Suprapubic skin (tissue), 4 donors: ENCODE measurements at regions not wholly inside any gene's neighbourhood (a gene's known extent, or its start where the extent isn't known, plus 50 kb on each side); places are given as distances from the start of the nearest gene placed in this dataset.

Source experiments
- DNase-seq, 2 donors: peaks; one replicate each; pipeline ENCODE4 v3.0.0-alpha.2; 2019; ENCODE audit warnings: low spot score in 2 of 2
- H3K27ac ChIP-seq: fragments of 200-600 bp; sonication (generic); one replicate; pipeline ENCODE4 v1.5.1; 2019
- H3K27me3 ChIP-seq: fragments of 200-600 bp; sonication (generic); one replicate; pipeline ENCODE4 v1.5.1; 2019
- H3K36me3 ChIP-seq: fragments of 200-600 bp; sonication (generic); one replicate; pipeline ENCODE4 v1.5.1; 2019
- H3K4me1 ChIP-seq: fragments of 200-600 bp; sonication (generic); one replicate; pipeline ENCODE4 v1.5.1; 2019
- H3K4me3 ChIP-seq: fragments of 200-600 bp; sonication (generic); one replicate; pipeline ENCODE4 v1.5.1; 2019; ENCODE audit warnings: mild to moderate bottlenecking
- H3K9me3 ChIP-seq: fragments of 200-600 bp; sonication (generic); one replicate; pipeline ENCODE4 v1.5.1; 2019
- EP300 ChIP-seq: sonication (generic); formaldehyde crosslinking; IDR thresholded peaks from one replicate; pipeline ENCODE4 v1.6.1; 2017; ENCODE audit warnings: antibody characterized with exemption
- POLR2A ChIP-seq, 2 donors: fragments of 450-650 bp; IDR thresholded peaks; one replicate each; pipeline ENCODE4 v1.6.1; 2017; ENCODE audit warnings: antibody characterized with exemption in 2 of 2, mild to moderate bottlenecking in 2 of 2, moderate library complexity in 2 of 2
- POLR2AphosphoS5 ChIP-seq, 3 donors: sonication (generic); formaldehyde crosslinking; IDR thresholded peaks; one replicate each; pipeline ENCODE4 v1.6.1; 2017; ENCODE audit warnings: antibody characterized with exemption in 3 of 3
- WGBS: methylation state at CpG from one replicate; pipeline ENCODE4 v1.1.5; 2018; 5-methylcytosine and 5-hydroxymethylcytosine counted together
- TF ChIP-seq, protein P1 (sequence below), 2 donors: fragments of 200-600 bp in 1 of 2; fragments of 450-650 bp in 1 of 2; sonication (generic) in 1 of 2; IDR thresholded peaks; one replicate each; pipeline ENCODE4 v1.5.1; 2016 to 2019; ENCODE audit warnings: antibody characterized with exemption in 2 of 2, mild to moderate bottlenecking in 1 of 2, moderate library complexity in 1 of 2

DNA sequence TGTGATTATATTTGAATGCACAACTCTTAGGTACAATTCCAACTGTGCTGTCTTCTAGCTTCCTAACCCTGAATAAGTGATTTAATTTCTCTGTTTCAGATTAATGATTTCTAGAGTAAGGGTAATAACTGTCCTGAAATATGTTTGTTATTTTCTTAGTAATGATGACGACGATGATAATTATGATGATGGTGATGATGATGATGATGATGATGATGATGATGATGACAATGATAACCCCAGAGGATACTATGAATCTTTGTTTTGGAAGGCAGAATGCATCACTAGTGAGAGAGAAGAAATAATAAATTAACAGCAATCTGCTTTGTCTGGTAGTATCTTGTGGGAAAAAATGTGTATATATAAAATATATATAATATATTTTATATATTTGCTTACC is 317.1 kb upstream of the CDH8 start:
- 85% methylated on average over 2 of the region's 2 CpGs for WGBS
- DNase-seq, result no peak
- no peaks in the 10 kb centered on the region for H3K9me3 ChIP-seq
- no peaks in the 10 kb centered on the region for H3K27me3 ChIP-seq
- H3K4me3 ChIP-seq, result no peak overlapping the region
- H3K4me1 ChIP-seq, result no peaks in the 10 kb centered on the region
- H3K36me3 ChIP-seq, result no peaks in the 10 kb centered on the region
- no peak for TF ChIP-seq POLR2A (IDR thresholded peaks at IDR 0.05)
- no peak for TF ChIP-seq POLR2AphosphoS5 (IDR thresholded peaks at IDR 0.05)
- no peak for TF ChIP-seq EP300
- TF ChIP-seq, protein P1, sequence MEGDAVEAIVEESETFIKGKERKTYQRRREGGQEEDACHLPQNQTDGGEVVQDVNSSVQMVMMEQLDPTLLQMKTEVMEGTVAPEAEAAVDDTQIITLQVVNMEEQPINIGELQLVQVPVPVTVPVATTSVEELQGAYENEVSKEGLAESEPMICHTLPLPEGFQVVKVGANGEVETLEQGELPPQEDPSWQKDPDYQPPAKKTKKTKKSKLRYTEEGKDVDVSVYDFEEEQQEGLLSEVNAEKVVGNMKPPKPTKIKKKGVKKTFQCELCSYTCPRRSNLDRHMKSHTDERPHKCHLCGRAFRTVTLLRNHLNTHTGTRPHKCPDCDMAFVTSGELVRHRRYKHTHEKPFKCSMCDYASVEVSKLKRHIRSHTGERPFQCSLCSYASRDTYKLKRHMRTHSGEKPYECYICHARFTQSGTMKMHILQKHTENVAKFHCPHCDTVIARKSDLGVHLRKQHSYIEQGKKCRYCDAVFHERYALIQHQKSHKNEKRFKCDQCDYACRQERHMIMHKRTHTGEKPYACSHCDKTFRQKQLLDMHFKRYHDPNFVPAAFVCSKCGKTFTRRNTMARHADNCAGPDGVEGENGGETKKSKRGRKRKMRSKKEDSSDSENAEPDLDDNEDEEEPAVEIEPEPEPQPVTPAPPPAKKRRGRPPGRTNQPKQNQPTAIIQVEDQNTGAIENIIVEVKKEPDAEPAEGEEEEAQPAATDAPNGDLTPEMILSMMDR (IDR thresholded peaks at IDR 0.05), result no peak
- no peak overlapping the region for H3K27ac ChIP-seq

DNA sequence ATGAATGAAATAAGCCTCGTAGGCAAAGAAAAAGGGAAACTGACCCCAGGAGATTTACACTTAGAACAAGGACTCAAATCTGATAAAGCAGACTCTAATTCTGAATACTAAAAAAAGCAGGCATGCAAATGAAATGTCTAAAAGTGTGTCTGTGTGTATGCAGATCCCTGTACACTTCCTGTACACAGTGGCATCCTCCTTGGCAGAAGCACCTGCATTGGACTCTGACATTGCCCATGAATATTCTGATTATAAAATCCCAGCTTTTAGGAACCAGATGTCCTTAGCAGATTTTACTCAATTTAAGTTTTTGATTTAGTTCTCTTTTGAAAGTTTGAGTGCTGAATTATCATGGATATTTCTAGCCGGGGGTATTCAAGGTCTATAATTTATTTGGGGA is 306.0 kb upstream of the CDH8 start:
- no peaks in the 10 kb centered on the region for H3K9me3 ChIP-seq
- no peak for DNase-seq
- H3K36me3 ChIP-seq, result no peaks in the 10 kb centered on the region
- H3K27ac ChIP-seq, result no peak overlapping the region
- no peak overlapping the region for H3K4me3 ChIP-seq
- WGBS, result 62% methylated on average over 2 of the region's 2 CpGs
- no peak for TF ChIP-seq POLR2A (IDR thresholded peaks at IDR 0.05)
- TF ChIP-seq, protein P1 (IDR thresholded peaks at IDR 0.05), result no peak
- TF ChIP-seq POLR2AphosphoS5 (IDR thresholded peaks at IDR 0.05), result no peak
- TF ChIP-seq EP300, result no peak
- H3K4me1 ChIP-seq, result no peaks in the 10 kb centered on the region
- no peaks in the 10 kb centered on the region for H3K27me3 ChIP-seq

DNA sequence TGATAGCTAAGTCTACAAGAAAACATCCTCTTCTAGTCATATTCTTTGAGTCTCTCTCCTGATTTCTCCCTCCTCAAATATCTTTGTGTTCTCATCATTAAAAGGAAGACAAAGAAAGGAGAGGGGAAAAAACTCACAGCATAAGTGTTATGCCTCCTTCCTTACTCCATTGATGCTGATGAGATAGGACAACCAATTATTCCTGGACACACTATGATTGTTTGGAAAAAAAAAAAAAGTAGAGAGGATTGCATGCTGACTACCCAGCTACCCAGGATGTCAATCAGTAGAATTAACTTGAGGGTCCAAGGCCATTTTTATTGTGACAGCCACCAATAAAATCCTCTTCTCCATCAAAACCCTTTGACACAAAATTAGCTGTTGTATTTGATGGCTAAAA is 299.1 kb upstream of the CDH8 start:
- H3K27ac ChIP-seq, result no peak overlapping the region
- no peaks in the 10 kb centered on the region for H3K9me3 ChIP-seq
- H3K4me3 ChIP-seq, result no peak overlapping the region
- H3K27me3 ChIP-seq, result no peaks in the 10 kb centered on the region
- DNase-seq, result no peak
- H3K4me1 ChIP-seq, result no peaks in the 10 kb centered on the region
- TF ChIP-seq, protein P1 (IDR thresholded peaks at IDR 0.05), result no peak
- TF ChIP-seq POLR2AphosphoS5 (IDR thresholded peaks at IDR 0.05) (no peak), POLR2A (IDR thresholded peaks at IDR 0.05) (no peak), EP300 (no peak)
- no peaks in the 10 kb centered on the region for H3K36me3 ChIP-seq

DNA sequence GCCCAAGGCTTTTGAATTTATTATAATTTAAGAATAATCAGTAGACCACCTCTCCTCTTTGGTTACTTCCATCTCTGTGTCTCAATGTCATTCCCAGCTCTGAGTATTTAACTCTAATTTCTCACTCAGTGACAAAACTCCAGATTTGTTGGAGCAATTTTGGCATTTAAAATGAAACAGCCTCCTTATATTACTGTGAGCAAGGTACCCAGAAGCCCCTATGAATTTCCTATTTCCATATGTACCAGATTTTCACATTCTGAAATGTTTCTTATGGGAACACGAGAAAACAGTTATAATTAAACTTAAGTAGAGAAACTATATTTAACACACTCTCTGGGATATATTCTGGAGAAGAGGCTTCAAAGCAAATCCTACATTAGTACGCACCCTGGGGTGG is 285.4 kb upstream of the CDH8 start:
- TF ChIP-seq, protein P1 (IDR thresholded peaks at IDR 0.05), result no peak
- TF ChIP-seq POLR2A (IDR thresholded peaks at IDR 0.05), result no peak
- TF ChIP-seq EP300, result no peak
- no peak for TF ChIP-seq POLR2AphosphoS5 (IDR thresholded peaks at IDR 0.05)
- Histone ChIP-seq H3K27me3 (no peaks in the 10 kb centered on the region), H3K4me3 (no peak overlapping the region), H3K4me1 (no peaks in the 10 kb centered on the region), H3K36me3 (no peaks in the 10 kb centered on the region), H3K9me3 (no peaks in the 10 kb centered on the region), H3K27ac (no peak overlapping the region)
- DNase-seq, result no peak
- WGBS, result 59% methylated on average over 2 of the region's 2 CpGs

DNA sequence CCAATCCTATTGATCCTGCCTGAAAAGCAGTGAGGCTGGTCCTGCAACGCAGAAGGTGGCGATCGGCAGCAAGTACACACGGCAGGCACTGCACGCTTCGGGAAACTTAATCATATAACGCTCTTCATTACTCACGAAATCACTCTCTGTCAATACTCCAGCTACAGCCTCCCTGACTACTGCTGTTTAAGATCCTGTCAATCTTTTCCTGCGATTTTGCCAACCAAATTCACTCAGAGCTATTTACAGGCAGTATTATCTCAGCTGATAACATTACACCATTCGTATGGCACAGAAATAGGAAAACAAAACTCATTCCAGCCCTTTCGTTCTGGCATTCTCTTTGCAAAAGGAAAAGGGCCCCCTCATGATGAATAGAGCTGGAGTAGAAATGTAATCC is 262.4 kb upstream of the CDH8 start:
- TF ChIP-seq EP300 (no peak), POLR2A (IDR thresholded peaks at IDR 0.05) (no peak), POLR2AphosphoS5 (IDR thresholded peaks at IDR 0.05) (no peak)
- TF ChIP-seq, protein P1 (IDR thresholded peaks at IDR 0.05), result no peak
- WGBS, result 81% methylated on average over 11 of the region's 11 CpGs
- DNase-seq, result no peak
- Histone ChIP-seq H3K4me3 (no peak overlapping the region), H3K27me3 (no peaks in the 10 kb centered on the region), H3K36me3 (no peaks in the 10 kb centered on the region), H3K27ac (no peak overlapping the region), H3K9me3 (no peaks in the 10 kb centered on the region), H3K4me1 (no peaks in the 10 kb centered on the region)
